Subcutaneous abdominal adipose tissue (tissue), 5 donors: ENCODE measurements at regions not wholly inside any gene's neighbourhood (a gene's known extent, or its start where the extent isn't known, plus 50 kb on each side); places are given as distances from the start of the nearest gene placed in this dataset.

ENCODE experiments used
- H3K27ac ChIP-seq: one replicate; pipeline ENCODE4 v1.7.0; 2013; ENCODE audit warnings: low read depth, mild to moderate bottlenecking, inconsistent platforms, low read length, moderate library complexity
- H3K27me3 ChIP-seq, 5 donors: one replicate each; pipeline ENCODE4 v1.7.0; 2013; ENCODE audit warnings: low read length in 5 of 5, inconsistent platforms in 1 of 5; ENCODE audit not compliant: control insufficient read depth in 5 of 5, insufficient read depth in 4 of 5
- H3K36me3 ChIP-seq, 5 donors: one replicate each; pipeline ENCODE4 v1.7.0; 2013; ENCODE audit warnings: low read length in 5 of 5; ENCODE audit not compliant: control insufficient read depth in 5 of 5, insufficient read depth in 5 of 5
- H3K4me1 ChIP-seq, 5 donors: one replicate each; pipeline ENCODE4 v1.7.0; 2013; ENCODE audit warnings: low read length in 5 of 5, mild to moderate bottlenecking in 3 of 5, moderate library complexity in 1 of 5; ENCODE audit not compliant: control insufficient read depth in 5 of 5, insufficient read depth in 5 of 5
- H3K4me3 ChIP-seq, 5 donors: one replicate each; pipeline ENCODE4 v1.7.0; 2013; ENCODE audit warnings: low read length in 5 of 5, low read depth in 1 of 5
- H3K9ac ChIP-seq, 5 donors: one replicate each; pipeline ENCODE4 v1.7.0; 2013; ENCODE audit warnings: low read length in 5 of 5, mild to moderate bottlenecking in 4 of 5, moderate library complexity in 3 of 5
- H3K9me3 ChIP-seq, 5 donors: one replicate each; pipeline ENCODE4 v1.7.0; 2013; ENCODE audit warnings: low read length in 5 of 5; ENCODE audit not compliant: control insufficient read depth in 5 of 5
- donor health status: healthy.
- donor health status: healthy.
- donor health status: healthy.
- donor health status: healthy.
- donor health status: healthy.

GRCh38 chr7:53520841-53521240 lies 485.4 kb downstream of the POM121L12 start:
- Histone ChIP-seq H3K27me3 (no peaks in the 10 kb centered on the region), H3K4me1 (no peaks in the 10 kb centered on the region), H3K27ac (no peak overlapping the region), H3K36me3 (no peaks in the 10 kb centered on the region), H3K4me3 (no peak overlapping the region), H3K9me3 (peaks cover 0 to 4% (median 0%) of the 10 kb centered on the region in 5 donors), H3K9ac (no peak overlapping the region)

GRCh38 chr7:53521638-53522184 lies 486.3 kb downstream of the POM121L12 start:
- Histone ChIP-seq H3K4me1 (no peaks in the 10 kb centered on the region), H3K4me3 (no peak overlapping the region), H3K9ac (no peak overlapping the region), H3K9me3 (peaks cover 0 to 4% (median 0%) of the 10 kb centered on the region in 5 donors), H3K27me3 (no peaks in the 10 kb centered on the region), H3K36me3 (no peaks in the 10 kb centered on the region), H3K27ac (no peak overlapping the region)

- no peak overlapping the region for H3K4me3 ChIP-seq
- H3K9me3 ChIP-seq = peaks cover 0 to 3% (median 0%) of the 10 kb centered on the region in 5 donors
- no peak overlapping the region for H3K9ac ChIP-seq
- H3K36me3 ChIP-seq = no peaks in the 10 kb centered on the region
- no peaks in the 10 kb centered on the region for H3K27me3 ChIP-seq
- no peaks in the 10 kb centered on the region for H3K4me1 ChIP-seq
- H3K27ac ChIP-seq = no peak overlapping the region
Measured at GRCh38 chr7:53539558-53539957, 504.1 kb downstream of the POM121L12 start.

- no peaks in the 10 kb centered on the region for H3K4me1 ChIP-seq
Measured at GRCh38 chr7:53541475-53541874, 506.0 kb downstream of the POM121L12 start.

GRCh38 chr7:53542157-53542556 lies 506.7 kb downstream of the POM121L12 start:
- no peaks in the 10 kb centered on the region for H3K36me3 ChIP-seq
- H3K4me3 ChIP-seq = no peak overlapping the region
- H3K9ac ChIP-seq = no peak overlapping the region
- H3K27ac ChIP-seq = no peak overlapping the region
- H3K27me3 ChIP-seq = no peaks in the 10 kb centered on the region
- peaks cover 0 to 3% (median 0%) of the 10 kb centered on the region in 5 donors for H3K9me3 ChIP-seq
- no peaks in the 10 kb centered on the region for H3K4me1 ChIP-seq

More at GRCh38 chr7:53541475-53541874, 506.0 kb downstream of the POM121L12 start:
- H3K36me3 ChIP-seq = no peaks in the 10 kb centered on the region
- peaks cover 0 to 3% (median 0%) of the 10 kb centered on the region in 5 donors for H3K9me3 ChIP-seq
- no peak overlapping the region for H3K4me3 ChIP-seq
- H3K9ac ChIP-seq = no peak overlapping the region
- H3K27ac ChIP-seq = no peak overlapping the region
- H3K27me3 ChIP-seq = no peaks in the 10 kb centered on the region
